Activated CD4-positive, alpha-beta T cell treated with anti-CD3 and anti-CD28 coated beads, Interleukin-2, amount 10 ng/mL, durations not matched to agents 24 days and 14 days (primary cell): ENCODE measurements at regions not wholly inside any gene's neighbourhood (a gene's known extent, or its start where the extent isn't known, plus 50 kb on each side); places are given as distances from the start of the nearest gene placed in this dataset.

ENCODE experiments used
- DNase-seq: peaks from one replicate; pipeline ENCODE4 v3.0.0; 2022
- H3K27ac Mint-ChIP-seq: one replicate; pipeline ENCODE4 v1.8.0; 2022; ENCODE audit warnings: mild to moderate bottlenecking, mixed read lengths
- H3K27me3 Mint-ChIP-seq: one replicate; pipeline ENCODE4 v1.8.0; 2022; ENCODE audit warnings: mixed read lengths
- H3K36me3 Mint-ChIP-seq: one replicate; pipeline ENCODE4 v1.8.0; 2022; ENCODE audit warnings: low read depth, mild to moderate bottlenecking, mixed read lengths
- H3K4me1 Mint-ChIP-seq: one replicate; pipeline ENCODE4 v1.8.0; 2021; ENCODE audit warnings: mixed read lengths
- H3K4me3 Mint-ChIP-seq: one replicate; pipeline ENCODE4 v1.8.0; 2022; ENCODE audit warnings: mild to moderate bottlenecking, moderate library complexity, mixed read lengths
- H3K9me3 Mint-ChIP-seq: one replicate; pipeline ENCODE4 v1.8.0; 2021; ENCODE audit warnings: mixed read lengths
- intact Hi-C: fragments of 100-400 bp; cut with micrococcal nuclease; formaldehyde crosslinking; loops from one replicate; pipeline ENCODE4 v1.15.1; 2023

GRCh38 chr5:164439799-164440198 lies 934.4 kb downstream of the MAT2B start:
- Mint-ChIP-seq H3K4me3 (no peak overlapping the region), H3K27ac (no peak overlapping the region), H3K9me3 (peaks cover 3% of the 10 kb centered on the region), H3K36me3 (no peaks in the 10 kb centered on the region), H3K4me1 (no peaks in the 10 kb centered on the region), H3K27me3 (no peaks in the 10 kb centered on the region)
- intact Hi-C loops: no loop called here
- no peak for DNase-seq

GRCh38 chr5:164449460-164449859 lies 944.0 kb downstream of the MAT2B start:
- intact Hi-C loops: no loop called here
- Mint-ChIP-seq H3K27ac (no peak overlapping the region), H3K9me3 (peaks cover 4% of the 10 kb centered on the region), H3K27me3 (no peaks in the 10 kb centered on the region), H3K4me1 (no peaks in the 10 kb centered on the region), H3K4me3 (no peak overlapping the region), H3K36me3 (no peaks in the 10 kb centered on the region)
- DNase-seq: no peak

- H3K4me3 Mint-ChIP-seq: no peak overlapping the region
- no peaks in the 10 kb centered on the region for H3K36me3 Mint-ChIP-seq
- H3K9me3 Mint-ChIP-seq: no peaks in the 10 kb centered on the region
- H3K27me3 Mint-ChIP-seq: no peaks in the 10 kb centered on the region
- intact Hi-C loops: no loop called here
- no peak overlapping the region for H3K27ac Mint-ChIP-seq
- no peak for DNase-seq
- H3K4me1 Mint-ChIP-seq: no peaks in the 10 kb centered on the region
Measured at GRCh38 chr5:164466033-164466432, 960.6 kb downstream of the MAT2B start.

- no peak for DNase-seq
- H3K9me3 Mint-ChIP-seq: no peaks in the 10 kb centered on the region
- H3K27me3 Mint-ChIP-seq: no peaks in the 10 kb centered on the region
- no peaks in the 10 kb centered on the region for H3K4me1 Mint-ChIP-seq
- H3K27ac Mint-ChIP-seq: no peak overlapping the region
- no peak overlapping the region for H3K4me3 Mint-ChIP-seq
- intact Hi-C loops: no loop called here
- no peaks in the 10 kb centered on the region for H3K36me3 Mint-ChIP-seq
Measured at GRCh38 chr5:164470312-164470711, 964.9 kb downstream of the MAT2B start.

GRCh38 chr5:164472165-164472564 lies 966.7 kb downstream of the MAT2B start:
- Mint-ChIP-seq H3K36me3 (no peaks in the 10 kb centered on the region), H3K27ac (no peak overlapping the region), H3K9me3 (no peaks in the 10 kb centered on the region), H3K4me3 (no peak overlapping the region), H3K27me3 (no peaks in the 10 kb centered on the region), H3K4me1 (no peaks in the 10 kb centered on the region)
- no peak for DNase-seq
- intact Hi-C loops: no loop called here

GRCh38 chr5:164475339-164475977 lies 970.0 kb downstream of the MAT2B start:
- H3K9me3 Mint-ChIP-seq: no peaks in the 10 kb centered on the region
- no peaks in the 10 kb centered on the region for H3K27me3 Mint-ChIP-seq
- no peak overlapping the region for H3K27ac Mint-ChIP-seq
- DNase-seq: no peak
- H3K4me1 Mint-ChIP-seq: no peaks in the 10 kb centered on the region
- H3K36me3 Mint-ChIP-seq: no peaks in the 10 kb centered on the region
- no peak overlapping the region for H3K4me3 Mint-ChIP-seq
- intact Hi-C loops: no loop called here

- H3K4me3 Mint-ChIP-seq: no peak overlapping the region
- intact Hi-C loops: no loop called here
- H3K9me3 Mint-ChIP-seq: no peaks in the 10 kb centered on the region
- H3K36me3 Mint-ChIP-seq: no peaks in the 10 kb centered on the region
- H3K27ac Mint-ChIP-seq: no peak overlapping the region
- no peaks in the 10 kb centered on the region for H3K4me1 Mint-ChIP-seq
- H3K27me3 Mint-ChIP-seq: no peaks in the 10 kb centered on the region
- no peak for DNase-seq
Measured at GRCh38 chr5:164481270-164481669, 975.9 kb downstream of the MAT2B start.

GRCh38 chr5:164482351-164482750 lies 976.9 kb downstream of the MAT2B start:
- Mint-ChIP-seq H3K9me3 (no peaks in the 10 kb centered on the region), H3K4me3 (no peak overlapping the region), H3K27ac (no peak overlapping the region), H3K4me1 (no peaks in the 10 kb centered on the region), H3K36me3 (no peaks in the 10 kb centered on the region), H3K27me3 (no peaks in the 10 kb centered on the region)
- DNase-seq: no peak
- intact Hi-C loops: no loop called here

- Mint-ChIP-seq H3K9me3 (no peaks in the 10 kb centered on the region), H3K27me3 (no peaks in the 10 kb centered on the region), H3K4me1 (no peaks in the 10 kb centered on the region), H3K36me3 (no peaks in the 10 kb centered on the region), H3K27ac (no peak overlapping the region), H3K4me3 (no peak overlapping the region)
- DNase-seq: no peak
- intact Hi-C loops: no loop called here
Measured at GRCh38 chr5:164484948-164485347, 979.5 kb downstream of the MAT2B start.

- Mint-ChIP-seq H3K4me1 (no peaks in the 10 kb centered on the region), H3K27ac (no peak overlapping the region), H3K27me3 (no peaks in the 10 kb centered on the region), H3K4me3 (no peak overlapping the region), H3K9me3 (no peaks in the 10 kb centered on the region), H3K36me3 (no peaks in the 10 kb centered on the region)
- intact Hi-C loops: no loop called here
- no peak for DNase-seq
Measured at GRCh38 chr5:164487939-164488338, 982.5 kb downstream of the MAT2B start.

- DNase-seq: no peak
- no peaks in the 10 kb centered on the region for H3K4me1 Mint-ChIP-seq
- no peak overlapping the region for H3K4me3 Mint-ChIP-seq
- no peak overlapping the region for H3K27ac Mint-ChIP-seq
- H3K27me3 Mint-ChIP-seq: no peaks in the 10 kb centered on the region
- H3K9me3 Mint-ChIP-seq: no peaks in the 10 kb centered on the region
- intact Hi-C loops: no loop called here
- no peaks in the 10 kb centered on the region for H3K36me3 Mint-ChIP-seq
Measured at GRCh38 chr5:164497311-164498064, 992.1 kb downstream of the MAT2B start.

- no peaks in the 10 kb centered on the region for H3K4me1 Mint-ChIP-seq
- H3K27me3 Mint-ChIP-seq: no peaks in the 10 kb centered on the region
- no peaks in the 10 kb centered on the region for H3K36me3 Mint-ChIP-seq
Measured at GRCh38 chr5:164498438-164498837, 993.0 kb downstream of the MAT2B start.

GRCh38 chr5:164500856-164501255 lies 995.4 kb downstream of the MAT2B start:
- Mint-ChIP-seq H3K9me3 (no peaks in the 10 kb centered on the region), H3K4me1 (no peaks in the 10 kb centered on the region), H3K36me3 (no peaks in the 10 kb centered on the region), H3K4me3 (no peak overlapping the region), H3K27ac (no peak overlapping the region), H3K27me3 (no peaks in the 10 kb centered on the region)
- intact Hi-C loops: loop anchor here (10.0 kb wide), 1 partner anchor 806 kb away; no protein-coding TSS in a partner anchor
- DNase-seq: no peak

More at GRCh38 chr5:164498438-164498837, 993.0 kb downstream of the MAT2B start:
- H3K9me3 Mint-ChIP-seq: no peaks in the 10 kb centered on the region
- intact Hi-C loops: no loop called here
- no peak overlapping the region for H3K4me3 Mint-ChIP-seq
- H3K27ac Mint-ChIP-seq: peak overlapping the region; percentile 24
- DNase-seq: no peak

- intact Hi-C loops: loop anchor here (10.0 kb wide), 1 partner anchor 807 kb away; no protein-coding TSS in a partner anchor
- Mint-ChIP-seq H3K27me3 (no peaks in the 10 kb centered on the region), H3K9me3 (no peaks in the 10 kb centered on the region), H3K36me3 (no peaks in the 10 kb centered on the region), H3K27ac (no peak overlapping the region), H3K4me1 (no peaks in the 10 kb centered on the region), H3K4me3 (no peak overlapping the region)
- DNase-seq: no peak
Measured at GRCh38 chr5:164501344-164501743, 995.9 kb downstream of the MAT2B start.
